IMR-90 (cell line): ENCODE measurements at regions not wholly inside any gene's neighbourhood (a gene's known extent, or its start where the extent isn't known, plus 50 kb on each side); places are given as distances from the start of the nearest gene placed in this dataset.

Experiments
- CHD1 ChIP-seq: IDR thresholded peaks from 2 replicates; pipeline ENCODE4 v1.6.1; 2012; ENCODE audit warnings: low read depth, low read length, improper control_type of control experiment
- POLR2A ChIP-seq: IDR thresholded peaks from 2 replicates; pipeline ENCODE4 v1.6.1; 2012; ENCODE audit warnings: mild to moderate bottlenecking, low read depth, low read length
- RCOR1 ChIP-seq: IDR thresholded peaks from 2 replicates; pipeline ENCODE4 v1.6.1; 2012; ENCODE audit warnings: mild to moderate bottlenecking, low read length, improper control_type of control experiment; ENCODE audit not compliant: insufficient replicate concordance
- TF ChIP-seq, protein P1 (sequence below): conservative IDR thresholded peaks from 2 replicates; pipeline ENCODE4 v1.5.1; 2012; ENCODE audit warnings: mild to moderate bottlenecking, low read depth, low read length, improper control_type of control experiment

DNA sequence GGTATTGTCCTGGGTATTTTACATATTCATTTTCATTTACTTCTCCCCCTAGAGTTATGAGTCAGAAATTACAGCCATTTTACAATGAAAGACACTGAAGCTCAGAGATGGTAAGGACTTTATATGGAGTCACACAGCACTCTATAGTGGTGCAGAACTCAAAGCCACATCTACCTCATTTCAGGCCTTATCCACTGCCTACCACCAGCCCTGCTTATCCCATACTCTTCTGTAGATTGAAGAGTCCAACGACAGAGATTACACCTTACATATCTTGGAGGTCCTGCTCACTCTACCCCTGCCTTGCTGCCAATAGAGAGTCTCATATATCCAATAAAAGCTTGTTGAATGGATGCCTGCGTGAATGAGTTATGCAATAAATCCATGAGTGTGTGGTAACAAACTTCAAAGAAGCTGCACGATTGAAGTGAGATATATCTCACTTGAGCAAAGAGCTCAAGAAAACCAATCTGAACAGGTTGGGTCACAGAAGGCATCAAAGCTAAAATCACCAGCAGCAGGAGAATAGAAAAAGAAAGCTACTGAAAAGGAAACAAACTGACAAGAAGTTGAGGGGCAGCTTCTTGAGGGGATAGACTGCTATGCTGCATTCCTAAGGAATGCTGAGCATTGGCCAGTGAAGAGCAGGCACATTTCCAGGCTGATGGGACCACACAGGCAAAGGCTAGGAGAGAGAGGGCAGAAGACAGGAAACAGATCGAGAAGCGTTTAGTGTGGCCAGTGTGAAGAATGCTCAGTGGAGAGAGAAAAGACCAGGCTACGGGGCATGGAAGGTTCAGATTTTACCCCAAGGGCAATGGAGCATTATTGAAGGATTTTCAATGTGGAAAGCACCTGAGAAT, 585.6 kb downstream of the DHX35 start:
- TF ChIP-seq, protein P1, sequence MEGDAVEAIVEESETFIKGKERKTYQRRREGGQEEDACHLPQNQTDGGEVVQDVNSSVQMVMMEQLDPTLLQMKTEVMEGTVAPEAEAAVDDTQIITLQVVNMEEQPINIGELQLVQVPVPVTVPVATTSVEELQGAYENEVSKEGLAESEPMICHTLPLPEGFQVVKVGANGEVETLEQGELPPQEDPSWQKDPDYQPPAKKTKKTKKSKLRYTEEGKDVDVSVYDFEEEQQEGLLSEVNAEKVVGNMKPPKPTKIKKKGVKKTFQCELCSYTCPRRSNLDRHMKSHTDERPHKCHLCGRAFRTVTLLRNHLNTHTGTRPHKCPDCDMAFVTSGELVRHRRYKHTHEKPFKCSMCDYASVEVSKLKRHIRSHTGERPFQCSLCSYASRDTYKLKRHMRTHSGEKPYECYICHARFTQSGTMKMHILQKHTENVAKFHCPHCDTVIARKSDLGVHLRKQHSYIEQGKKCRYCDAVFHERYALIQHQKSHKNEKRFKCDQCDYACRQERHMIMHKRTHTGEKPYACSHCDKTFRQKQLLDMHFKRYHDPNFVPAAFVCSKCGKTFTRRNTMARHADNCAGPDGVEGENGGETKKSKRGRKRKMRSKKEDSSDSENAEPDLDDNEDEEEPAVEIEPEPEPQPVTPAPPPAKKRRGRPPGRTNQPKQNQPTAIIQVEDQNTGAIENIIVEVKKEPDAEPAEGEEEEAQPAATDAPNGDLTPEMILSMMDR: no peak
- no peak for TF ChIP-seq POLR2A
- TF ChIP-seq RCOR1: no peak
- no peak for TF ChIP-seq CHD1
